ENCODE measurements at regions not wholly inside any gene's neighbourhood (a gene's known extent, or its start where the extent isn't known, plus 50 kb on each side); places are given as distances from the start of the nearest gene placed in this dataset.

DNA sequence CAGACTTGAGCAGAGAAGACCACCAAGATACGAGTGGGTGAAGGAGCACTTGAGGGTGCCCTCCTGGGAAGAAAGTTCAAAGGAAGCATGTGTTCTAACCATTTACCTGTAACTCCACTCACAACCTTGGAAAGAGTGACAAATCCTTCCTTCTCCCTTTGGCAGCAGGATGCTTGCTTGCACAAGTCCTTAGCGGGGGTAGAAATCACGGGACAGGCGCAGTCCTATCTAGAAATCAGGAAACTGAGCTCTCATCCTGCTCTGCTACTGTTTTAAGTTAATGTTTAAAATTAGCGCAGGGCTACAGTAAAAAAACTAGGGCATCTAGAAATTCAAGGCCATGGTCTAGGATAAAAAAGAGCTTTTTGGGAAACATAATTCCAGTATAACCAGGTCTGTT, 100.9 kb upstream of the PTPRM start:
- Mint-ChIP-seq H3K4me1 (no peaks in the 10 kb centered on the region), H3K4me3 (no peak overlapping the region), H3K27me3 (ENCODE audit: low read depth in 3 of 3) (peaks cover 0 to 4% (median 4%) of the 10 kb centered on the region in 3 donors), H3K27ac (no peak overlapping the region), H3K9me3 (peaks cover 0 to 2% (median 0%) of the 10 kb centered on the region in 7 donors), H3K36me3 (no peaks in the 10 kb centered on the region)
- no peaks in the 10 kb centered on the region for H3K9me3 ChIP-seq (replicated peaks in 1 of 2; ENCODE audit: control insufficient read depth in 1 of 2, insufficient read depth in 1 of 2, low read length in 2 of 2)
- no peak for DNase-seq
- H3K9ac ChIP-seq (ENCODE audit: insufficient read depth, low read length, poor library complexity, severe bottlenecking) = no peak overlapping the region
- TF ChIP-seq, protein P1, sequence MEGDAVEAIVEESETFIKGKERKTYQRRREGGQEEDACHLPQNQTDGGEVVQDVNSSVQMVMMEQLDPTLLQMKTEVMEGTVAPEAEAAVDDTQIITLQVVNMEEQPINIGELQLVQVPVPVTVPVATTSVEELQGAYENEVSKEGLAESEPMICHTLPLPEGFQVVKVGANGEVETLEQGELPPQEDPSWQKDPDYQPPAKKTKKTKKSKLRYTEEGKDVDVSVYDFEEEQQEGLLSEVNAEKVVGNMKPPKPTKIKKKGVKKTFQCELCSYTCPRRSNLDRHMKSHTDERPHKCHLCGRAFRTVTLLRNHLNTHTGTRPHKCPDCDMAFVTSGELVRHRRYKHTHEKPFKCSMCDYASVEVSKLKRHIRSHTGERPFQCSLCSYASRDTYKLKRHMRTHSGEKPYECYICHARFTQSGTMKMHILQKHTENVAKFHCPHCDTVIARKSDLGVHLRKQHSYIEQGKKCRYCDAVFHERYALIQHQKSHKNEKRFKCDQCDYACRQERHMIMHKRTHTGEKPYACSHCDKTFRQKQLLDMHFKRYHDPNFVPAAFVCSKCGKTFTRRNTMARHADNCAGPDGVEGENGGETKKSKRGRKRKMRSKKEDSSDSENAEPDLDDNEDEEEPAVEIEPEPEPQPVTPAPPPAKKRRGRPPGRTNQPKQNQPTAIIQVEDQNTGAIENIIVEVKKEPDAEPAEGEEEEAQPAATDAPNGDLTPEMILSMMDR (IDR thresholded peaks at IDR 0.05) = no peak
- H4K20me1 ChIP-seq (ENCODE audit: insufficient read depth, low read length) = no peaks in the 10 kb centered on the region
- no CpG with 5 or more reads among the region's 5 CpGs for WGBS (ENCODE audit: insufficient coverage)
- H3K79me2 ChIP-seq (ENCODE audit: insufficient read depth, low read length) = no peaks in the 10 kb centered on the region
- no peak overlapping the region for H3K4me2 ChIP-seq (replicated peaks; ENCODE audit: extremely low read depth, low read length, poor library complexity, severe bottlenecking)
- H3K4me3 ChIP-seq (replicated peaks in 1 of 3; ENCODE audit: low read depth in 2 of 3, low read length in 3 of 3) = no peak overlapping the region
- no peaks in the 10 kb centered on the region for H3K27me3 ChIP-seq (ENCODE audit: control insufficient read depth in 2 of 2, insufficient read depth in 2 of 2, low read length in 2 of 2)
- H3K27ac ChIP-seq (ENCODE audit: low read depth in 1 of 2, low read length in 2 of 2) = no peak overlapping the region
- no peaks in the 10 kb centered on the region for H3K4me1 ChIP-seq (ENCODE audit: control insufficient read depth in 1 of 2, insufficient read depth in 2 of 2, low read length in 2 of 2)
- intact Hi-C loops (cut with micrococcal nuclease) = no loop called here
- no peaks in the 10 kb centered on the region for H3K36me3 ChIP-seq (replicated peaks in 1 of 2; ENCODE audit: control insufficient read depth in 1 of 2, insufficient read depth in 2 of 2, low read length in 2 of 2)
- H2AFZ ChIP-seq (ENCODE audit: insufficient read depth, low read depth, low read length, poor library complexity, severe bottlenecking) = no peak overlapping the region

GRCh38 chr18:7467708-7468466, 99.2 kb upstream of the PTPRM start:
- no peak overlapping the region for H2AFZ ChIP-seq (ENCODE audit: insufficient read depth, low read depth, low read length, poor library complexity, severe bottlenecking)

More at GRCh38 chr18:7467708-7468466, 99.2 kb upstream of the PTPRM start:
- 96% methylated on average over 14 of the region's 18 CpGs for WGBS (ENCODE audit: insufficient coverage)
- no peaks in the 10 kb centered on the region for H3K36me3 Mint-ChIP-seq
- Histone ChIP-seq H3K27me3 (ENCODE audit: control insufficient read depth in 2 of 2, insufficient read depth in 2 of 2, low read length in 2 of 2) (no peaks in the 10 kb centered on the region), H3K9ac (ENCODE audit: insufficient read depth, low read length, poor library complexity, severe bottlenecking) (no peak overlapping the region), H3K4me2 (replicated peaks; ENCODE audit: extremely low read depth, low read length, poor library complexity, severe bottlenecking) (no peak overlapping the region), H3K9me3 (replicated peaks in 1 of 2; ENCODE audit: control insufficient read depth in 1 of 2, insufficient read depth in 1 of 2, low read length in 2 of 2) (no peaks in the 10 kb centered on the region), H3K79me2 (ENCODE audit: insufficient read depth, low read length) (no peaks in the 10 kb centered on the region), H3K4me1 (ENCODE audit: control insufficient read depth in 1 of 2, insufficient read depth in 2 of 2, low read length in 2 of 2) (no peaks in the 10 kb centered on the region), H3K27ac (ENCODE audit: low read depth in 1 of 2, low read length in 2 of 2) (no peak overlapping the region), H3K36me3 (replicated peaks in 1 of 2; ENCODE audit: control insufficient read depth in 1 of 2, insufficient read depth in 2 of 2, low read length in 2 of 2) (no peaks in the 10 kb centered on the region), H4K20me1 (ENCODE audit: insufficient read depth, low read length) (no peaks in the 10 kb centered on the region), H3K4me3 (replicated peaks in 1 of 3; ENCODE audit: low read depth in 2 of 3, low read length in 3 of 3) (no peak overlapping the region)
- H3K9me3 Mint-ChIP-seq = peaks cover 0 to 2% (median 0%) of the 10 kb centered on the region in 7 donors
- H3K4me3 Mint-ChIP-seq = no peak overlapping the region
- no peak for DNase-seq
- H3K4me1 Mint-ChIP-seq = no peaks in the 10 kb centered on the region
- H3K27ac Mint-ChIP-seq = no peak overlapping the region
- intact Hi-C loops (cut with micrococcal nuclease) = no loop called here
- TF ChIP-seq, protein P1 (IDR thresholded peaks at IDR 0.05) = no peak
- peaks cover 1 to 4% (median 4%) of the 10 kb centered on the region in 3 donors for H3K27me3 Mint-ChIP-seq (ENCODE audit: low read depth in 3 of 3)

Measured in CD14-positive monocyte (primary cell).